GM12875 (cell line): ENCODE measurements at regions not wholly inside any gene's neighbourhood (a gene's known extent, or its start where the extent isn't known, plus 50 kb on each side); places are given as distances from the start of the nearest gene placed in this dataset.

Experiments used
- H3K4me3 ChIP-seq: one replicate; pipeline ENCODE4 v1.5.1; 2011; ENCODE audit warnings: low read depth, low read length, control low read depth
- TF ChIP-seq, protein P1 (sequence below): IDR thresholded peaks from 2 replicates; pipeline ENCODE4 v1.5.1; 2011; ENCODE audit warnings: low read depth, mild to moderate bottlenecking, control low read depth, inconsistent platforms, low read length, moderate library complexity, borderline replicate concordance; ENCODE audit not compliant: insufficient read depth

DNA sequence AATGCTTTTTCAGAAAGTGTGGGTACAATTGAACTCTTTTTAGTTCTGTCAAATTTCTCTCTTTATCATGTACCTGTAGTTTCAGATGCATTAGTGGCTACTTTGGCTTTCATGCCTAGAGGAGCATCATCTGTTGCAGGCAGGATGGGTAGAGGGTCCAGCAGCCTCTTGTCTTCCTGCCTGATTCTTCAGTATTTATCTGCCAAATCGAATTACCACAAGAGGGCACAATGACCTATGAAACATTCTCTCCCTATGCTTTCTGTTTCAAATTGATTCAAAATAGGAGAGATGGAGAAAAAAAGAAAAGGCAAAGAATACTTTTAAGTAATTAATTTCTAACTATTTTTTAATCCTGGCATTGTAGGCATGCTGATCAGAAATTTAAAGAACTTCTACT lies 477.2 kb downstream of the TRIB2 start:
- TF ChIP-seq, protein P1, sequence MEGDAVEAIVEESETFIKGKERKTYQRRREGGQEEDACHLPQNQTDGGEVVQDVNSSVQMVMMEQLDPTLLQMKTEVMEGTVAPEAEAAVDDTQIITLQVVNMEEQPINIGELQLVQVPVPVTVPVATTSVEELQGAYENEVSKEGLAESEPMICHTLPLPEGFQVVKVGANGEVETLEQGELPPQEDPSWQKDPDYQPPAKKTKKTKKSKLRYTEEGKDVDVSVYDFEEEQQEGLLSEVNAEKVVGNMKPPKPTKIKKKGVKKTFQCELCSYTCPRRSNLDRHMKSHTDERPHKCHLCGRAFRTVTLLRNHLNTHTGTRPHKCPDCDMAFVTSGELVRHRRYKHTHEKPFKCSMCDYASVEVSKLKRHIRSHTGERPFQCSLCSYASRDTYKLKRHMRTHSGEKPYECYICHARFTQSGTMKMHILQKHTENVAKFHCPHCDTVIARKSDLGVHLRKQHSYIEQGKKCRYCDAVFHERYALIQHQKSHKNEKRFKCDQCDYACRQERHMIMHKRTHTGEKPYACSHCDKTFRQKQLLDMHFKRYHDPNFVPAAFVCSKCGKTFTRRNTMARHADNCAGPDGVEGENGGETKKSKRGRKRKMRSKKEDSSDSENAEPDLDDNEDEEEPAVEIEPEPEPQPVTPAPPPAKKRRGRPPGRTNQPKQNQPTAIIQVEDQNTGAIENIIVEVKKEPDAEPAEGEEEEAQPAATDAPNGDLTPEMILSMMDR: 0 out of 2 replicates have a peak, but pooled peaks have one; percentile 22
- H3K4me3 ChIP-seq: no peak overlapping the region

DNA sequence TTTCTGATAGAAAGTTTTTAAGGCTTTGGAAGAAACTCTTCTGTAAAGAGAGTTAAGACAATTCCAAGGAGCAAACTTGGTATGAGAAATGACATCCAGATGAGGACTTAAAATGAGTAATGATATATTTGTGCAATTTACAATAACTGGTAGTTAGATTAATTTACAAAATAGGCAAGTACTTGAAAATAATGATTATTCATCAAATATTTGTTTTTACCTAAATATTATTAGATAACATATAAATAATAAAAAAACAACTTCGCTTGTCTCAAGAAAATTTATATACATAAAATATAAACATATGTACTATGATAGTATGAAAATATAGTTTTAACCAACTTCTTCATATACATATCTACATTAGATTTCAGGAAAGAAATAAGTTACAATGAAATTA lies 478.5 kb downstream of the TRIB2 start:
- TF ChIP-seq, protein P1: no peak
- H3K4me3 ChIP-seq: no peak overlapping the region

DNA sequence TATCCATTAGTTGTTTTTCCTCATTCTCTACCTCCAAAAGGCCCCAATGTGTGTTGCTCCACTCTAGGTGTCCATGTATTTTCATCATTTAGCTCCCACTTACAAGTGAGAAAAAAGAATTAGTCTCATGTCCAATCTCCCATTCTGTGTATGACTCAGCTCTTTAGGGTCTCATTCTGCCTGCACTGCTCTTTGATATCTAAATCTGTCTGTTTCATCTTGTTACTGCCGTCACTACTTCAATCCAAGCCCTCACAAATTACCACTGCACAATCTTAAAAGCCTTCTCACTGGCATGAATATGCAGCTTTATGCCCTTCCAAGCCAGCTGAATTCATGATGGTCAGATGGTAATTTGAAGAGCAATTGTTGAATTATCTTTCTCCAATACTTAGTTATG lies 480.5 kb downstream of the TRIB2 start:
- H3K4me3 ChIP-seq: no peak overlapping the region
- TF ChIP-seq, protein P1: no peak

DNA sequence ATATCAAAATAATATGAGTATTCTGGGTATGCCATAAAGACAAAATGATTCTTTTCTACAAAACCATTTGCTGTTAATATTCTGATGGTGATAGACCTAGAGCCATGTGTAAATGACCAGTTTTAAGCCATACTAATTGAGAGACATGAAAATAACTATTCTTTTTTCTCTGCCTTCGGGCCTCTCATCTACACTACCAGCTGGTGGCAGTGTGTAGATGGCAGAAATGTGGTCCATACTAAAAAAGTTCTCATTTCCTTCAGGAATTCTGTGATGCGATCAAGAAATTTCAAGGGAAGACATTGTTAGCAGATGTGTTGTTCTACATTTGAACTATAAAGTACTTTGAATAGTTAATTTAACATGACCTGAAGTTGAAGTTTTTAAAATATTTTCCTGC lies 485.2 kb downstream of the TRIB2 start:
- no peak overlapping the region for H3K4me3 ChIP-seq
- TF ChIP-seq, protein P1: no peak

DNA sequence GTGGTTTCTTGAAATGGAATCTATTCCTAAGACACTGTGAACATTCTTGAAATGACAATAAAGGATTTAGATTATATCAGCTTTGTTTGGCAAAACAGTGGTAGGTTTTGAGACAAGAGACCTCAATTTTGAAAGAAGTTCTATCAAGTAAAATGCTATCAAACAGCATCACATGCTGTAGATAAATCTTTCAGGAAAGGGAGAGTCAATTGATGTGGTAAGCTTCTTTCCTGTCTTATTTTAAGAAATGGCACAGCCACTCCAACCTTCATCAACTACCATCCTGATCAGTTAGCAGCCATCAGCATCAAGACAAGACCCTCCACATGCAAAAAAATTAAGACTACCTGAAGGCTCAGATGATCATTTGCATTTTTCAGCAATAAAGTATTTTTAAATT lies 495.4 kb downstream of the TRIB2 start:
- TF ChIP-seq, protein P1: no peak

DNA sequence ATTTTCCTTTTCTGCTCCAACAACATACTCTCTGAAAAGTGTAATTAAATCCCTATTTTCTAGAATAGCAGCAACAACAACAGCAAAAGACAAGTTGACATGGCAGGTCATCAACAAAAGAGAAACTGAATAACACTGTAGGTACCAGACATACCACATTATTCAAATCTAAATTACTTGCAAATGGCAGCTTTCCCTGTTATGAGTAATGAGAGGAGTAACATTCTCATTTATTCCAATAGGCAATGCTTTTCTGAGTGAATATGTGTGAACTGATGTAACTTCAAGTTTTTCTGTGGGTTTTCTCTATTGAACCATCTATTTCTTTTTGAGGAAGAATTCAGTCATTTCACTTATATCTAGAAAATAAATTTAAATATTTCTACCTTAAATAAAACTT lies 501.5 kb downstream of the TRIB2 start:
- no peak overlapping the region for H3K4me3 ChIP-seq
- TF ChIP-seq, protein P1: no peak

More for the DNA sequence above, 495.4 kb downstream of the TRIB2 start:
- no peak overlapping the region for H3K4me3 ChIP-seq

DNA sequence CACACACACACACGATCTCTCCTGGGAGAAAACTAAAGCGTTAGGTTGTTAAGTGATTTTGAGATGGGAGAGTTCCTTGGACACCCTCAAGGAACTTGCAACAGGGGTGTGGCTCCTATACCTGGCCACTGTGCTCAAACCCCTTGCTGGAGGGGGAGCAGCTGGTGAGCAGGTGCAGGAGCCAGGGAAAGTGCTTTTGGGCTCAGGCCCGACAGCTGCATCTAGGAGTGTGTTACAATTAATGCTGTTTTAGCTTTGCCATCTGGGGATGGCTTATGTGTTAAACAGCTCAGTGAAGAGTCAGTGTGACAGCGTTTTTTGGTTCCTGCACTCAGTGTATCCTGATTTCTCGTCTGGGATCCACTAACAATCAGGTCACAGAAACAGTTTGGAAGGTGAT lies 510.8 kb downstream of the TRIB2 start:
- TF ChIP-seq, protein P1: no peak

More for the DNA sequence above, 510.8 kb downstream of the TRIB2 start:
- H3K4me3 ChIP-seq: no peak overlapping the region
